ENCODE measurements at regions not wholly inside any gene's neighbourhood (a gene's known extent, or its start where the extent isn't known, plus 50 kb on each side); places are given as distances from the start of the nearest gene placed in this dataset.
"Not testable (repeated sequence)": the region's sequence is repeated elsewhere in the genome, so short reads cannot be mapped to it uniquely, and the experiment has no call there.

- not testable (repeated sequence) for DNase-seq (ENCODE audit: low read depth in 2 of 3, low spot score in 2 of 3)
Measured at GRCh38 chr10:30703446-30703845, 73.9 kb upstream of the LYZL2 start.

DNA sequence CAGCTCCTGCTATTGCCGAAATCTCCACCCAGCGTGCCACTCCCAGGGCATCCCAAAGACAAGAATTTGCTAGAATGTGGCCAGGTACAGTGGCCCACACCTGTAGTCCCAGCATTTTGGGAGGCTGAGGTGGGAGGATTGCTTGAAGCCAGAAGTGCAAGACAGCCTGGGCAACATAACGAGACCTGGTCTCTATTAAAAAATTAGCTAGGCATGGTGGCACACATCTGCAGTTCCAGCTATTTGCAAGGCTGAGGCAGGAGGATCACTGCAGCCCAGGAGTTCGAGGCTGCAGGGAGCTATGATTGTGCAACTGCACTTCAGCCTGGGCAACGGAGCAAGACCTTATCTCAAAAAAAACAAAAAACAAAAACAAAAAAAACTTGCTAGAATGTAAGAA is 73.3 kb upstream of the LYZL2 start:
- DNase-seq (ENCODE audit: low read depth in 2 of 3, low spot score in 2 of 3): no peak

DNA sequence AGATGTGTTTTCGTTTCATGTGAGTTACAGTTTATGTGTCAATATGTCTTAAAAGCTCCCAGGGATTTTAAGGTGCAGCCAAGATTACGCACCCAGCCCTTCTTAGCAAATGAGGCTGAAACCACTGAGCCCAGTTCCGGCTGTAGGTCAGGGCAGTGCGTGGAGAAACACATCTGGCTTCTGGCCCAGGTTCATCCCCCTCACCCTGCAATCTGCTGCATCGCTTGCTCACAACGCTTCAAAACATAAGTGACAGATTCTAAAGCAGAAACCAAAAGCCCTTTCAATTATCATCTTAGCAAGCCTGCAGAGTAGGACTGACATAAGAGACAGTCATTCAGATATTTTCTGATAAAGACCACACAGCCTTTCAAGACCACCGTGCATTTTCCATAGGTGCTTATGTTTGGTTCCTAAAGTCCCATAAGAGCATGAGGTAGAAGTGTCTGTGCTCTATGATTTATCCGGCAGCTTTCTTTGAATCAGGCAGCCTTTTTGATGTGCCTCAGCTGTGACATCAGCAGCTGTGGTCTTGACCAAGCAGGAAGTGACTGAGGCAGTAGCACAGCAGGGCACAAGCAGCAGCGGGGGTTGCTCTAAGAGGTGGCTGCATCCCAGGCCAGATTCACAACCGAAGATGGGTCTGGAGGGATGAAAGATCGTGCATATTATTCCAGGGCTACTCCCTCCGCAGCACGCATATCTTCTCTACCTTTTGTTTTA is 72.1 kb upstream of the LYZL2 start:
- peak; percentile 32 to 56 (median 42) for DNase-seq (ENCODE audit: low read depth in 2 of 3, low spot score in 2 of 3)

- DNase-seq (ENCODE audit: low read depth in 2 of 3, low spot score in 2 of 3): no peak
Measured at GRCh38 chr10:30697806-30698205, 68.3 kb upstream of the LYZL2 start.

DNA sequence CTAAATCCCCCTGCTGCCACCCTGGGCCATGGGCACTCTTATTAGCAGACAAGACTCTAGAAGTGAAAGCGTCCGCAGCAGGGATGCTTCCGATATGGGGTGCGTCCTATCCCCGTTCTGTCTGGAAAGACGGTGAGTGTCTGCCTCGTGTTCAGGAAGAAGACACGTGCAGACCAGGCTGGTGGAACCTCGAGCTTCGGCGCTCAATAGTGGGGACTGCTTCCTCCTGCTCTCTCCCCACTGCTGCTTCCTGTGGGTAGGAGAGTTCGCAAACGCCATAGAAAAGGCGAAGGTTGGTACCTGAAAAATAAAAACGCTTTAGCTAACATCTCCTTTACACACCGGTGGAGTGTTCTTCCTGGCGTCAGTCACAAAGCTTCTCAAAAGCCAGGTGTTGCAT is 67.7 kb upstream of the LYZL2 start:
- not testable (repeated sequence) for DNase-seq (ENCODE audit: low read depth in 2 of 3, low spot score in 2 of 3)

GRCh38 chr10:30696416-30697185 is 67.0 kb upstream of the LYZL2 start:
- not testable (repeated sequence) for DNase-seq (ENCODE audit: low read depth in 2 of 3, low spot score in 2 of 3)

DNA sequence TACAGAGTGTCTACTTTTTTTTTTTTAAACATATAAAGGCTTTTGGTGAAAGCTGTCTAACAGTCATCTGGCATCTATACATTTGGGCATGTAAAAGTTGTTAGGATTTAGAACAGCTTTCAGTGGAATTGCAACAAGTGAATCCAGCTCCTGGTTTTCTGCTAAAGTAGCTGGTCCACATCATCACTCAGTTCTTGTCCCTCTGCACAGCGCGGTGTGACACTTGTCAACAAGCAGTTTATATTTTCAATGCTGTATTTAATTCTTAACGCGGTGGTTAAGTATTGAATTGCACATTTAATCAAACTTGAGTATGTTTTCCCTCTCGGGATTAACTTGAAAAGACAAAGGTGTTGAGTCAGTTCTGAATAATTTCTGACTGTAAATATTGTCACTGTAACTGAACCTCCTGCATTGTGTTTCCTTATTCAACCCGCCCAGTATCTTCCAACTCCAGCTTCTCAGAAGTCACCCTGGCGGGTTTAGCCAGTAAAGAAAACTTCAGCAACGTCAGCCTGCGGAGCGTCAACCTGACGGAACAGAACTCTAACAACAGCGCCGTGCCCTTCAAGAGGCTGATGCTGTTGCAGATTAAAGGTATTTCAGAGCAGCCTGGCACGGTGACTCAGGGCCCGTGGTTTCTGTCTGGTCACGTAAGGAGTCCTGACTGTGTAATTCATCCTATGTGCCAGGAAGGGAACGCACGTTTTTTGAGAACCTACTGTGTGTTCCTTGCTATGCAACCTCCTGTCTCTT is 66.1 kb upstream of the LYZL2 start:
- DNase-seq (ENCODE audit: low read depth in 2 of 3, low spot score in 2 of 3): peak; percentile 21 to 35 (median 30)

DNA sequence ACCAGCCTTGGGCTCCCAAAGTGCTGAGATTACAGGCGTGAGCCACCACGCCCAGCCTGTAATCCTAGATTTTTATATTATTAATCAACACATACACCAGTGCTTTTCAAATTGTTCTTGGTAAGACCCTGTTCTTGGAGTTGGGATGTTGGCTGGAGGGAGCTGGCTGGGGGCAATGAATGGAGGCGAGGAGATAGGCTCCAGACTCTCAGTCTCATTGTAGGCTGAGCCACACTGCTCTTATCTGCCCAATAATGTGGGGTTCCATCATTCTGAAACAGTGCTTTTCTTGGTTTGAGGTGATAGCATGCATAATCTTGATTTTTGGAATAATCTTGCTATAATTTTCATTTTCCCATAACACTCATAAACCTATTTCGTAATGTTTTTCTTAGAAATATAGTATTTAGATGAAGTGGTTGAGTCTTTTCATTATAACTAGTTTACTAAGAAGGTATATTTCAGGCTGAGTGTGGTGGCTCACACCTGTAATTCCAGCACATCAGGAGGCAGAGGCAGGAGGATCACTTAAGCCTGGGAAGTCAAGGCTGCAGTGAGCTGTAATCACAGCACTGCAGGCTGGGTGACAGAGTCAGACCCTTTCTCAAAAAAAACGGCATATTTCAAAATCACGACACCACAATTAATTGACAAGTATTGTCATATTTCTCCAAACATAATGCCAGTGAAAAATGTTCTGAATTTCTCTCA is 65.1 kb upstream of the LYZL2 start:
- DNase-seq (ENCODE audit: low read depth in 2 of 3, low spot score in 2 of 3): no peak

GRCh38 chr10:30691639-30692015 is 62.1 kb upstream of the LYZL2 start:
- DNase-seq (ENCODE audit: low read depth in 2 of 3, low spot score in 2 of 3): no peak

DNA sequence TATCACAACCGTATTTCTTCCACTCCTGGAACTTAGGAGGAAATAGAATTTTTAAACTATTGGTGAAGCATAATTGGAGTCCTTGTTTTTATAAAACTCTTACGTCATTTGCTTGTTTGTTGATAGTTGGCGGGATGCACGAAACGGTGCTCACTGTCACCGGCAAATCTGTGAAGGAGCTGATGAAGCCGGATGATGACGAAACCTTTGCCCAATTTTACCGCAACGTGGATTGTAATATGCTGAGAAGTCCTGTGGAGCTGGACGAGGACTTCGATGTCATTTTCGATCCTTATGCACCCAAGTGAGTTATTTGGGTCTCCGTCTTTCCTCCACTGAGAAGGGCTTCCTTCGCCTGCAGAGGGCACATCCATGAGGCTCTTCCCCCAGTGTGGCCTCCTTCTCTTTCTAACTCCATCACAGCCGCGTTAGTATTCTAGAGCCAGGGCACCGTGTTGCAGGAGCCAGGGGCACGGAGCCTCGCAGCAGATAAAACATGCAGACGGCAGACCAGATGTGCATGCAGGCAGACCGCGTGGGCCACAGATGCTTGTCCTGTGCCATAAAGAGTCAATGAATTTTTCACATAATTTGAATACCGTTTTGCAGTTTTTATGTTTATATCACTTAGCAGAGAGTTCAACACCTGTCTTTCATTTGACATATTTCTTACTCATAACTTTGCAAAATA is 61.5 kb upstream of the LYZL2 start:
- DNase-seq (ENCODE audit: low read depth in 2 of 3, low spot score in 2 of 3): not testable (repeated sequence)

DNA sequence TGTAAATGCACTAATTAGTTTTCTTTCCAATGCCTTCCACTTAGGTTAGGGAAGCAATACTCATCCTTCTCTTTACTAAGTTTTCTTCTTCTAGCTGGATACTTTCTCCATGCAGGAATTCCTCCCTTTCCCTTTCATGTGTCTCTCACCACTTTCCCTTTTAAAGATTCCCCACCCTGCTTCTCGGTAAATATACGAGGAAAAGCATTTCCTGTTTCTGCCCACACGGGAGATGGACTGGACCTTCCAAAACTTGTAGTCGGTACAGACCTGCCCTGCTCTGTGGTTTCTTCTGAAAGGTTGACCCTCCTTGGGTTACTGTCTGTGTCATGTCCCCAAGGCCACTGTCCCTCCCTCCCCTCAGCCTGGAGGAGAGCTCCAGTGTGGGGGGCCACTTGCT is 58.9 kb upstream of the LYZL2 start:
- DNase-seq (ENCODE audit: low read depth in 2 of 3, low spot score in 2 of 3): no peak

GRCh38 chr10:30687698-30688213 is 58.2 kb upstream of the LYZL2 start:
- DNase-seq (ENCODE audit: low read depth in 2 of 3, low spot score in 2 of 3): peak; percentile 53 to 69 (median 67)

DNA sequence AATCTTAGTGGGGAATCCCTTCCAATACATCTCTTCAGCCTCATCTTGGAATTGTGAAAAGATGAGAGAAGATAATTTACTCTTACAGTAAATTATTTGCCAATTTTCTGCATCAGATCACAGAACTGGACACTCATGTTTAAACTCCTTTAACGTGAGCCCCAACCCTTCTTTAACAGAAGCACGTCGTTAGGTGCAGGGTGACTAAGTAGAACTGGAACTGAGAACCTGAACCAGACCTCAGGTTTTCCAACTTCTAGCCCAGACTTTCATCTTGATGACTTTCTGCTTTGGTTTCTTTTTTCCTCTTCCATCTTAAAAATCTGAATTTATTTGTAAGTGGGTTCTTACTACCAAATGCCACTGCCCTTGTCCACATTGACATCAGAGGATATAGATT is 57.2 kb upstream of the LYZL2 start:
- no peak for DNase-seq (ENCODE audit: low read depth in 2 of 3, low spot score in 2 of 3)

- peak in 2 of 3 donors; percentile 19 to 39 for DNase-seq (ENCODE audit: low read depth in 2 of 3, low spot score in 2 of 3)
Measured at GRCh38 chr10:30683496-30683895, 53.9 kb upstream of the LYZL2 start.

DNA sequence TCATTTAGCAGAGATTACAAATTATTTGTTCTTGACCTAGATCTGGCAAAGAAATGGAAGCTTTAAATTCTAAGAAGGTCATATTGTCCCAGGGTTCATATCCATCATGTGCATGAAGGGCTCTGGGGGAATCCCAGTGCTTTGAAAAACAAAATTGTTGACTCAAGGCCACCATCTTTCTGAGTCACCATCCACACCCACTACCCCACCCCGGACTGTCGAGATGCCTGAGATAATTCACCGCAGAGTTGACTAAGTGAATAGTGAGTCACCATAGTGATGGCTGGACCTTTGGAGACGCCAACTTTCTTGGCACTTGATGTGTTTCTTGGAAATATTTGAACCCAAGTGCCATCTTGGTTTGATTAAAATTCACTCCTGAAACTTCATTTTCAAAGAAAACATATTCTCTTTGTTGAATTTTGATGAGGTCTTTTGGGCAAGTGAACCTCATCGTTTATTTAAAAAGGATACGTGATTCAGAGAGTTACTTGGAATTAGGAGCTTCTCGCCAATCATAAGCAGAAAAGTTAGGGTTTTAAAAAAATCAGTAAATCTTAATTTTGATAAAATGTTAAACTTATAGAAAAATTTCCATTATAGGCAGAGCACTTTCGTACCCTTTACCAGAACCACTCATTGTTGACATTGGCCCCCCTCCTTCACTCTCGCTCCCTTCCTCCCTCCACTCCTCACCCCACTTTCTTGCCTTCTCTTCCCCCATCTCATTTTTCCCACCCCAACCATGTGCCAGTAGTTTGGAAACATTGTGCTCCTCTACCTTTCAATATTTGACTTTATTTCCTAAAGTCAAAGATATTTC is 53.0 kb upstream of the LYZL2 start:
- peak in 1 of 3 donors; percentile 16 for DNase-seq (ENCODE audit: low read depth in 2 of 3, low spot score in 2 of 3)

DNA sequence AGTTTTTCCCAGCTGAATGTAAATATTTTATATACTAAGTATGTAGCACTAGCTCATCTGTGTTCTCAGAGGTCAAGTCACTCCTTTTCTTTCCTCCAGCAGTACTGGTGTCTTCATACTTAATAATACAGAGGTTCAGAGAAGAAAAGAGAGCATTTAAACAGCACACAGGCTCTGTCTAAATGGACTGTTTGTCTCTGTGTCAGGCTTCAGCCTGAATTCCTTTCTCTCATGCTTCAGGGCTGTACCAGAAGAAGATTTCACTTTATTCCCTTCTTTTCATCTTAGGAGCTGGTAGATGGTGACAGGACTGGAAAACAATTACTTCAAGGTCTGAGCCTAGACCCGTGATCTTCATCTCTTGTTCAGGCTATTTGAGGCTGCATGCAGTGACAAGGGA is 51.4 kb upstream of the LYZL2 start:
- DNase-seq (ENCODE audit: low read depth in 2 of 3, low spot score in 2 of 3): no peak

Data from hematopoietic multipotent progenitor cell (in vitro differentiated cells).